Memory B cell (primary cell): ENCODE measurements at regions not wholly inside any gene's neighbourhood (a gene's known extent, or its start where the extent isn't known, plus 50 kb on each side); places are given as distances from the start of the nearest gene placed in this dataset.
"Not testable (repeated sequence)": the region's sequence is repeated elsewhere in the genome, so short reads cannot be mapped to it uniquely, and the experiment has no call there.

Source experiments
- ATAC-seq: fragments of 150-1000 bp; cut with Tn5 transposase; 2 replicates; pipeline ENCODE4 v1.10.0; 2021; ENCODE audit warnings: low read depth, mild to moderate bottlenecking, moderate library complexity
- DNase-seq, 2 donors: peaks; one replicate each; pipeline ENCODE4 v3.0.0; 2022; ENCODE audit warnings: low spot score in 2 of 2
- H3K27ac Mint-ChIP-seq: one replicate; pipeline ENCODE4 v1.8.0; 2022; ENCODE audit warnings: mild to moderate bottlenecking, moderate library complexity, mixed read lengths
- H3K27me3 Mint-ChIP-seq: one replicate; pipeline ENCODE4 v1.8.0; 2022; ENCODE audit warnings: mixed read lengths
- H3K36me3 Mint-ChIP-seq: one replicate; pipeline ENCODE4 v1.8.0; 2022; ENCODE audit warnings: mild to moderate bottlenecking, mixed read lengths
- H3K4me1 Mint-ChIP-seq: one replicate; pipeline ENCODE4 v1.8.0; 2022; ENCODE audit warnings: mixed read lengths
- H3K4me3 Mint-ChIP-seq: one replicate; pipeline ENCODE4 v1.8.0; 2022; ENCODE audit warnings: mild to moderate bottlenecking, moderate library complexity, mixed read lengths
- H3K9me3 Mint-ChIP-seq: one replicate; pipeline ENCODE4 v1.8.0; 2022; ENCODE audit warnings: mixed read lengths

DNA sequence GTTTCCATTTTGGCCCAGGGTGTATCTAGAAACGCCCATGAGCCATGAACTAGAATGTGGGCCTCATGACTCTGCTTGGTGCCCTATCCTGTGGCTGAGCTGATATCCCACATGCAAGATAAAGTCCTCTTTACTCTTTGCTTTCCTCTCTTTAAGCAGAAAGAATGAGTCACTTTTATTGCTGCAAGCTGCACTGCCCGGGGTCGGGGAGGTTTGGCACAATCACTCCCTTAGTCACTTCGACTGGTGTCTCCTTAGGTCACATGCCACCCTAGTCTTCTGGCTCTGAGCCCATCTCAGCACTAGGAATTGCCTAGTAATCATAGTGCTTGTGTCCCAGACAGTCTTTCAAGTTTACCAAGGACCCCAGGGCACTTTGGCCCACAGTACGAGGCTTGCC is 75.1 kb upstream of the CXorf66 start:
- Mint-ChIP-seq H3K36me3 (no peaks in the 10 kb centered on the region), H3K4me3 (no peak overlapping the region), H3K9me3 (no peaks in the 10 kb centered on the region), H3K27ac (no peak overlapping the region), H3K4me1 (no peaks in the 10 kb centered on the region), H3K27me3 (peaks cover 1% of the 10 kb centered on the region)
- DNase-seq (no peak), ATAC-seq (no peak)

DNA sequence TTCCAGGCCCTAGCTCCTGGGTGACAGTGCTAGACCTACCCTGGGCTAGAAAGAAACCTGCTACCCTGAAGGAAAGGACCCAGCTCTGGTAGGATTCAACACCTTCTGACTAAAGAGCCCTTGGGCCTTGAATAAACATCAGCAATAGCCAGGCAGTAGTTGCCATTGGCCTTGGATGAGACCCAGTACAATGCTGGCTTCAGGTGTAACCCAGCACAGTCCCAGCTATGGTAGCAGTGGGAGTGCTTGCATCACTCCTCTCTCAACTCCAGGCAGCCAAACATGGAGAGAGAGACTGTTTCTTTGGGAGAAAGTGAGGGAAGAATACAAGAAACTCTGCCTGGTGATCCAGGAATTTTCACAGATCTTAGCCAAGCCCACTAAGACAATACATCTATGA is 73.5 kb upstream of the CXorf66 start:
- Mint-ChIP-seq H3K27ac (no peak overlapping the region), H3K27me3 (no peaks in the 10 kb centered on the region), H3K4me1 (no peaks in the 10 kb centered on the region), H3K9me3 (peaks cover 1% of the 10 kb centered on the region), H3K36me3 (no peaks in the 10 kb centered on the region), H3K4me3 (no peak overlapping the region)
- no peak for DNase-seq
- ATAC-seq = no peak

DNA sequence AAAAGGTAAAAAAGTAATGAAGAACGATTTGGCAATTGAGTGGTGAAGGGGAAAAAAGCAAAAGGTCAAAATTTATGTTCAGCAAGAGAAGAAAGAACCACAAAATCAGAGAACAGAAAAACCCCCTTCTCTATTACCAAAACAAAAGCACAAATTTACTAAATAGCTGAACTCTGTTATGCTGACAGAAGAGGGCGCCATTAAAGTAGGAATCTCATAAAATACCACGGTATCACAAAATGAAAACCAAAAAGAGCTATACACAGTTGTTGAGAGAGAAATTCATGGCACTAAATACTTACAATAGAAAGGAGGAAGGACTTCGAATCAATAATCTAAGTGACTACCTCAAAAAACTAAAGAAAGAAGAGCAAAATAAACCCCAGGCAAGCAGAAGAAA is 69.6 kb upstream of the CXorf66 start:
- H3K4me3 Mint-ChIP-seq = no peak overlapping the region
- H3K27me3 Mint-ChIP-seq = peaks cover 6% of the 10 kb centered on the region
- DNase-seq = no peak
- no peak for ATAC-seq
- H3K27ac Mint-ChIP-seq = no peak overlapping the region
- H3K4me1 Mint-ChIP-seq = no peaks in the 10 kb centered on the region
- H3K36me3 Mint-ChIP-seq = no peaks in the 10 kb centered on the region
- peaks cover 1% of the 10 kb centered on the region for H3K9me3 Mint-ChIP-seq

DNA sequence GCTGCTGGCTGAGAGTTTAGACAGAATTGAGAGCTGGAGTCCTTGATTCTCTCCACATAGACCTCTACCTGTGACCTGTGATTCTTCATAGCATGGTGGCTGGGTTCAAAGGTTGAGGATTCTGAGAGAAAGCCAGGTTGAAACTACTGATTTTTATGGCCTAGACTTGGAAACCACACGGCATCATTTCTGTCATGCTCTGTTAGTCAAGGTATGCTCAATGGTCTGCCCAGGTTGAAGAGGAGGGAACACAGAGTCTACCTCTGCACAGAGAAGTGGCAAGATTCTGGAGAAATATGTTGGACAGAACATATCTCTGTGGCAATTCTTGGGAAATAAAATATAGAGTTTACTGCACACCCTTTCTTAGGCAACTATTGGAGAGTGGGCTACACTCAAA is 57.2 kb upstream of the CXorf66 start:
- no peak overlapping the region for H3K4me3 Mint-ChIP-seq
- no peaks in the 10 kb centered on the region for H3K27me3 Mint-ChIP-seq
- H3K27ac Mint-ChIP-seq = no peak overlapping the region
- no peaks in the 10 kb centered on the region for H3K9me3 Mint-ChIP-seq
- H3K36me3 Mint-ChIP-seq = no peaks in the 10 kb centered on the region
- ATAC-seq (no peak), DNase-seq (no peak)
- H3K4me1 Mint-ChIP-seq = no peaks in the 10 kb centered on the region

DNA sequence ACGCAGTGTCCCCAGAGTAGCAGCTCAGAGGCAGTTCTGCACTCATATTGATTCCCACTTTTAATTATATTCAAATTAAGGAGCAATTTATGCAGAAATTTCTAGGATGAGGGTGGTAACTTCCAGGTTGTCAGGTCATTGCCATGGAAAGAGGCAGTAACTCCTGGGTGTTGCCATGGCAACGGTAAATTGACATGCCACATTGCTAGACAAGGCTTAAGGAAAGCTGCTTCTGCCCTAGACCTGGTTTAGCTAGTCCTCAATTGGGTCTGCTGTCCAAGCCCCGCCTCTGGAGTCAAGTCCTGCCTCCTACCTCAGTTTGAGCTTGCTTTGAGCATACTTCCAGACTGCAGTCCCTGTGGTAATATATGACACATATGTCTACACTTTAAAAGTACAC is 53.8 kb upstream of the CXorf66 start:
- H3K27me3 Mint-ChIP-seq, DNase-seq, ATAC-seq, H3K27ac Mint-ChIP-seq, H3K4me3 Mint-ChIP-seq, H3K9me3 Mint-ChIP-seq, H3K4me1 Mint-ChIP-seq, H3K36me3 Mint-ChIP-seq: not testable (repeated sequence)
